Stimulated activated CD4-positive, alpha-beta T cell treated with anti-CD3 and anti-CD28 coated beads, TNF-alpha, amount 100 ng/mL, for 24 hours (primary cell): ENCODE measurements at regions not wholly inside any gene's neighbourhood (a gene's known extent, or its start where the extent isn't known, plus 50 kb on each side); places are given as distances from the start of the nearest gene placed in this dataset.

Source experiments
- DNase-seq, 3 experiments: peaks; one replicate each; pipeline ENCODE4 v3.0.0-alpha.2; 2020; ENCODE audit warnings: low read depth in 3 of 3

GRCh38 chr13:80399340-80400163, 58.6 kb upstream of the SPRY2 start:
- no peak for DNase-seq
